Non-pigmented ciliary epithelial cell (primary cell): ENCODE measurements at regions not wholly inside any gene's neighbourhood (a gene's known extent, or its start where the extent isn't known, plus 50 kb on each side); places are given as distances from the start of the nearest gene placed in this dataset.
"Not testable (repeated sequence)": the region's sequence is repeated elsewhere in the genome, so short reads cannot be mapped to it uniquely, and the experiment has no call there.

Experiments used
- DNase-seq: peaks from one replicate; pipeline ENCODE4 v3.0.0-alpha.2; 2010; ENCODE audit warnings: low read depth

DNA sequence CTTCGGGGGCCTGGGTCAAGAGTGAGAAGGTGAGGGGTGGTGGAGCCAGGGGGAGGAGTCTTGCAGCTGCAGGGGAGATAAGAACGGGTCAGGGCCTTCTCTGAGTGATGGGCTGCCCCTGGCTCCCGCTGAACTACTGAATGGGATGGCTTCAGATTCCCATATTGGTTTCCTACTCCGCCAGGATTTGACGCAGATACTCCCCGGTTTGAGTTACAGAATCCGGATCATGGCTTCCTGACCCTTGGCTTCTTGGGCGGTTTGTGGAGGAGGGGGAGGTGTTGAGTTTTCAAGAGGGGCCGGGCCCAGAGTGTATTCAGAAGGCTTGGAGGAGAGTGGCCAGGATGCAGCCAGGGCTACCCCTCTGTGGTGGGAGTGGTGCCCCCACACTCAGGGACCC lies 119.9 kb upstream of the ATP2B2 start:
- DNase-seq, result no peak

DNA sequence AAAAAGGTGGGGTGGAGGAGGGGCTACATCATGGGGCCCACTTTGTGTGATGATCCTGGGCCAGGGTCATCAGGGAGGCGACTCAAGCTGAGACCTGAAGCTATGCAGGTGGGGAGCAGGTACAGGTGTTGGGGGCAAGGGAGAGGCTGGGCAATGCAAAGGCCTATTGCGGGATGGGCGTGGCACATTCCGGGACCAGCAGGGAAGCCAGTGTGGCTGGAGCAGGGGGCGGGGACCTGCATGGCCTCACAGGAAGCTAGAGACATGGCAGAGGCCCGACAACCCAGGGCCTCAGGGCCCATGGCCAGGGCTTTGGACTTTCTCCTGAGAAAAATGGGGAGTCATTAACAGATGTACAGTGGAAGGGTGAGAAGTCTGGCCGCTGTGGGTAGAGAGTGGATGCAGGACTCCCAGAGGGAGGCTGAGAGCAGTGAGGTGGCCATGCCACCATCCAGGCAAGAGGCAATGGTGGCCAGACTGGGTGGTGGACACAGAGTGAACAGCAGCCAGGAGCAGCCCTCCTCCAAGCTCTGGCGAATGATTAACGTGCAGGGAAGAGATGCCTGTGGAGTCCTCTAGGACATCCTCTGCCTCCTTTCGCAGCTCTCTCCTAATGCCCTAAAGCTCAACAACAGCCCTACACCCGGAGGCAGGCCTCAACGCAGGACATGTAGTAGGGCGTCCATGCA lies 122.6 kb upstream of the ATP2B2 start:
- no peak for DNase-seq

DNA sequence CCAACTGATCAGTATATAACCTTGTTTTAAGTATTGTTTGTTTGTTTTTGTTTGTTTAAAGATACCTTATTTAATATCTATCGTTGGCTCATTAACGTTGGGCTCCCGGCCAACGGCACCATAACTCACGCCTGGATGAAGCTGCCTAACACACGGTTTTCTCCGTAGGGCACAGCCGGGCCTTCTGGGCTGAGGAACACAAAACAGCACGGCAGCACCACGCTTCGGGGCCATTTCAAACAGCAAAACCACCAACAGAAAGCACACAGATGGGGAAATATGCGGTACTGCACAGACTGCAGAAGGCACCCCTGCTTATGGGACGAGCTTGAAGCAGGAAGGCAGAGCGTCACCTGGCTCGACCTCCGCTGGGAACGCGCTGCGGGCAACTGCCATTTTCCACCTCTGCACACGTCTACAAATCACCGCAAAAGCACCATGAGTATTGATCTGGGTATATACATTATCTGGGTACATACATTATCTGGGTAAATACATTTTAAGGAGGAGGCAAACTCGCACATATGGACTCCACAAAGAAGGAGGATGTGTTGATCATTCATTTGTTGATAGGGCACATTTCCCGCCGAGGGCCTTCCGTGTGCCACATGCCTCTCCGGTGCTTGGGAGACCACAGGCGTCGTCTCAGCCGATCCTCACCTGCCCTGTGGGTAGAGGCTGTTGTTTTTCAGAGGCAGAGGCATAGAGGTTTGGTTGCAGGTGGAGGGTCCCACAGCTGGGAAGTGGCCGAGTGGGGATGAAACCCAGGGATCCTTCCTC lies 123.7 kb upstream of the ATP2B2 start:
- no peak for DNase-seq

DNA sequence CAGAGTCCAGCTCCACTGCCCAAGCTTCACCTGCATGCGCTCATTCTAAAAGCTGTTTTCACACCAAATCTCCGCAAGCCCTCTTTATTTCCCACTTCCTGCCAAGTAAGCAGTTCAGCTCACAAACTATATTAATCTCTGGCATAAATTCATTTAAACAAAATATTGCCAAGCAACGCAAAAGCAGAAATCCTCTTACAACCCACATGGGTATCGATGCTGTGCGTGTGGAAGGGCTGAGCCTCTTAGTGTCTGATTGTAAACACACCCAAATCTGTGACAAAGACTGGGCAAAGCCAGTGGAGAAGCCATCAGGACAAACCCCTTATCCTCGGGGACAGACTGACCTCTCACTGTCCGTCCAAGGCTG lies 124.3 kb upstream of the ATP2B2 start:
- no peak for DNase-seq

DNA sequence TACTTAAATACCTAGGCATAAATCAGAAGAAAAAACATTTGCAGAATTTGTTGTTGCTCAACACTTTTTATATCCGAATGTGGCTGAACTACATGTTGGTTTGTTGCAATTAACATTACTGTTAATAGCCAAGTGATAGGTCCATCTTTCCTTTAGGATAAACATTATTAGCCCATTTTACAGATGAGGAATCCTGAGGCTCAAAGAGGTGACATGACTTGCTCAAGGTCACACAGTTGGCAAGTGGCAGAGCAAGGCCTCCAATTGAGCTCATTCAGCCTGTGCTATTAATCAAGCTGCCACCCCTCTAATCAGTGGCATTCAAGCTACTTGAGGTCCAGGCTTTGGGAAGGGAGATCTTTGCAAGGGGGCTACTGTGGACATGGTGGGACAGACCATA lies 125.8 kb upstream of the ATP2B2 start:
- DNase-seq, result no peak

DNA sequence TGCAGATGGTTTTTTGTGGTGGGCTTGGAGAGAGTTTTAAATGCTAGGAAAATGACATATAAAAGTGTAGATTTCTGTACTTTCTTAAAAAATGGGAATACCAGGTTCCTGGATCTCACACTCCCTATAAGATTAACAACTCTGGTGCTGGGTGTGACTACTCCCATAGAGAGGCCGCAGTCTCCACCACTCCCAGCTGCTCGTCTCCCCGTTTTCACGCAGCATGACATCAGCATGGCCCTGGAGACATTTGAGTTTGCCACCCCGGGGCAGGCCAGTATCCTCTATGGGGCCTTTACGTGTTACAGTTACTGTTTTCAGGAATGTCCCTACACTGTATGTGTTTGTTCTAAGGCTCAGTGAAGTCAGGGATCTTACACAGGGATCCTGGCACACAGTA lies 126.7 kb upstream of the ATP2B2 start:
- no peak for DNase-seq

DNA sequence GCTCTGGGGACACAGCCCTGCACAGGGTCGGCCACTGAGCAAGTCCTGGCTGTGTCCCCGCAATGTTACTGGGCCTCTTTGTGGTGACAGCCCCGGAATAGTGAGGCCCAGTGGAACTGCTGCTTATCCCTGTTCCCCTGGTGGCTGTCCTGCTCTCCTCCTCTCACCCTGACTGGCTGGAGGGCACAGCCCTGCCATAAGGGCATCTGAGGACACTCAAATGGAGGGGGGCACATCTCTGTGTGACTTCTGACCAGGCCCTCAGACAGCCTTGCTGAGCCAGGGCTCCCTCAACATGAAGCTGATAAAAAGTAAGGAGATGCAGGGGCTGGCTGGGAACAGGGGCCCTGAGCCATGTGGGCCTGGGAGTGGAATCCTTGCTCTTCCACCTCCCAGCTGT lies 127.4 kb upstream of the ATP2B2 start:
- no peak for DNase-seq

DNA sequence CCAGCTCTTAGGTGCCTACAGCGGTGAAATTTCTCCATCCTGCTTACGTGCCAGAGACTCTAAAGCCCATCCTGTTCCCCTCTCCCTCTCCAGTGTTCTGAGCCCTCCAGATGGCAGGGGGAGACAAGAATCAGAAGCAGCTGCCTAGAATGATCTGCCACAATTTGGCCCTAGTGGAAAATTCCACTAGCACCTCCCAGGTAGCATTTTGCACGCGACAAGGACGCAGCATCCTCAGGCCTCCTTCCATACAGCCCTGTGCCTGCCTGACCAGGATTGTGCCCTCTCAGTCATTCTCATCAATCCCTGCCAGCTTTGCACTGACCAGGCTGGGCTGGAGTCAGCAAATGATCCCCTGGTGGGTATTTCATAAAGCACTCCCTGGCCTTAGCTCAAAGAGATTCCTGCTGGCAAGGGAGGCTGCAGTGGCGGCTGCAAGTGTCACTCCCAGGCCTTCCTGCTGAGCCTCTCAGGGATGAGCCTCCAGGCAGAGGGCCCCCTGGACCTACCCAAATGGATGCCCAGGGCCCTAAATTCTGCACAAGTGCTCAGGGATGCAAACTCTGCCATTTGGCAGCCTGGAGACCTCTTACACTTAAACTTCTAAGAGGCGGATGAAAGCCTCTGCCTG lies 130.2 kb upstream of the ATP2B2 start:
- no peak for DNase-seq

DNA sequence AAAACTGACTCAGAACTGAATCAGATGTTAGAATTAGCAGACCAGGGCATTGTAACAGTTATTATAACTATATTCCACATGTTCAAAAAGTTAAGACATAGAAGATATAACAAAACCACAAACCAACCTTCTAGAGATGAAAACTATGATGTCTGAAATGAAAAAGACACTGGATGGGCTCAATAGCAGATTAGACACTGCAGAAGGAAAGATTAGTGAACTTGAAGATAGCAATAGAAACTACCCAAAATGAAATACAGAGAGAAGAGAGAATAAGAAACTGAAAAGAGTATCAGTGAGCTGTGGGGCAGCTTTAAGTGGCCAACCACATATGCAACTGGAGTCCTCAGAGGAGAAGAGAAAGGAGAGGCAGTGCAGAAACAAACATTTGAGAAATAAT lies 132.0 kb upstream of the ATP2B2 start:
- no peak for DNase-seq

DNA sequence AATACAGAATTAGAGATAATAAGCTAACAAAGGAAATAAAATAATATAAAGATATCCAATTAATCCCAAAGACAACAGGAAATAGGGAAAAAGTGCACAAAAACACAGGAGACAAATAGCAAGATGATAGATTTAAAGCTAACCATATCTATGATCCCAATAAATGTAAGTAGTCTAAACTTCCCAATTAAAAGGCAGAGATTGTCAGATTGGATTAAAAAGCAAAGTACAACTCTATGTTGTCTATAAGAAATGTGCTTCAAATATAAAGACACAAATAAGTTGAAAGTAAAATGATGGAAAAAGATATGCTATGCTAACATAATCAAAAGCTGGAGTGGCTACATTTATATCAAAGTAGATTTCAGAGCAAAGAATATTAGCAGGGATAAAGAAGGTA lies 133.1 kb upstream of the ATP2B2 start:
- DNase-seq, result no peak

DNA sequence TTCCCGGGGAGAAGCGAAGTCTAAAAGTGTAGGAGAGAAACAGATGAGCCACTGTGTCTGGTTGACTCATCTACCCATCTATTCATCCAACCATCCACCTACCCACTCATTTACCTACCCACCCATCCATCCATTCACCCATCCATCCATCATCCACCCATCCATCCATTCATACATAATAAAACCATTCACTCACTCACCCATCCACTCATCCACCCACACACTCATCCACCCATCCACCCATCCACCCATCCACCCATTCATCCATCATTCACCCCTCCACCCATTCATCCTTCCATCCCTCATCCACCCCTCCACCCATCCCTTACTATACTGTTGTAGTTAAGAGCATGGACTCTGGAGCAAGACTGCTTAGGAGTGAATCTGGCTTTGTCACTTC lies 136.4 kb upstream of the ATP2B2 start:
- no peak for DNase-seq

DNA sequence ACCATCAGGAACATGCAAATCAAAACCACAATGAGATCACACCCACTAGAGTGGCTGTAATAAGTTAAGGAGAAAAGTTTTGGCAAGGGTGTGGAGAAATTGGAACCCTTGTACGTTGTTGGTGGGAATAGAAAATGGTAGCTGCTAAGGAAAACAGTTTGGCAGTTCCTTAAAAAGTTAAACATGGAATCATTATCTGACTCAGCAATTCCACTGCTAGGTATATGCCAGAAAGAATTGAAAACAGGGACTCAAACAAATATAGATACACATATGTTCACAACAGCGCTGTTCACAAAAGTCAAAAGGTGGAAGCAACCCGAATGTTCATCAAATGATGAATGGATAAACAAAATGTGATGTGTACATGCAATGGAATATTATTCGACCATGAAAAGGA lies 138.8 kb upstream of the ATP2B2 start:
- no peak for DNase-seq

DNA sequence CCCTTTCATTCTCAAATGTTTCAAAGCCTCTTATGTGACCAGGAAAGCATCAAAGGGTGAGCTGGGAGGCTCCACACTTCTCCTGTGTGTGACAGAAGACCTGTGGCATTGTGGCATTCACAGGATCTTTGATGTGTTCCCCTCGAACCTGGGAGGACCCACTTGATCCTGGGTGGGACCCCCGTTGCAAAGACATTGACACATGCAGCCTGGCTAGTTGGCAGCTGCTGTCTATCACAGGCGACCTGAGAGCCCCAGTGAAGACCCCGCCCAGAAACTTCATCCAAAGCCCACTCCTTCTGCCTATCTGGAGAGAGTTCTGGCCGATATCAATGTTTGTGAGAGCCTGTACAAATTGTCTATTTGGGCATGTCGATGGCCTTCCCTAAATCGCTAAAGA lies 140.4 kb upstream of the ATP2B2 start:
- DNase-seq, result no peak

DNA sequence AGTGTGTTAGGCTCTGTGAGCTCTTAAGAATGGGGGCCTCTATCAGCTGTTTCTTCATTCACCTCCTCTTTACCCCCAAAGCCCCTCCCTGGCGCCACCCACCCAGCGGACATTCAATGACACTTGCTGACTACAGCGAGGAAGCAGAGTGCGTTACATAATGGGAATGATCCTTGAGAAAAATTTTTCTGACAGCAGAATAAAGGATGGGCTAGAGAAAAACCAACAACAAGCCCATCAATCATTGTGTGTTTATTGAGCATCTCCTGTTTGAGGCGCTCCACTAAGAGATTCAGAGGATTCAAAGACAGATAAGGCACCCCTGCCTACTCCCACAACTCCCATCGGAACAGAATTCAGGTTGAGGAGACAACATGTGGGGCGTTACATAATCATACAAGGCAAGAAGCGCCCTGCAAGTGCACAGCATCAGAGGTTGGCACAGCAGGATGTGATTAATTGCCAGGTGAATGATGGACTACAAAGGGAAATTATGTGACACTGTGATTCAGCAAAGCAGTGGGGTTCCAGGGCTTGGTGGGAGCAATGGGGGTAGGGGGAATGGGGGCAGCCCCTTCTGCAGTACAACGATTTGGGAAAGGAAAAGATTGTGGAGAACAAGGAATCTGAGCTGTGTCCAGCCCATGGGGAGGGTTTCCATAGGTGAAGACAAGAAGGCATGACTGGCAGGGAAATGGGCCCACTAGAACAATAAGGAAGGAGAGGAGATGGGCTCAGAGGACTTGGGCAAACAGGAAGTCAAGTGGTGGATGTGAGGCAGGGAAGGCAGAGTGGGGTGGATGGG lies 141.3 kb upstream of the ATP2B2 start:
- no peak for DNase-seq

DNA sequence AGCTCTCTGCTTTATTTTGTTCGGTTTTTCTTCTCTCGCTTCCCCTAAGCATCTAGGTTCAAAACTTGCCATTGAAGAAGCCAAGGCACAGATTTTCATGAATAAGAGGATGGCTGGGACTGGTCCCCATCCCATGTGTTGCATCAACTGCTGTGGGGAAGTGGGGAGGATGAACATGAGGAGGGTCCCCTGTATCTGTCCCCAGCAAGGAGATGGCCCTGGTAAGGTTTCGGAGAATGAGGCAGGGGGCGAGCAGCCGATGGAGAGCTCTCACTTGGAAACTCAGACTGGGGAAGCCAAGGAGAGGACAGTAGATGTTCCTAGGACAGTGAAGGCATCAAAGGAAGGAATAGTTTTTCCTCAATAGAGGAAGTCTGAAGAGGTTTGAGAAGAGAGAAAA lies 142.0 kb upstream of the ATP2B2 start:
- DNase-seq, result no peak

DNA sequence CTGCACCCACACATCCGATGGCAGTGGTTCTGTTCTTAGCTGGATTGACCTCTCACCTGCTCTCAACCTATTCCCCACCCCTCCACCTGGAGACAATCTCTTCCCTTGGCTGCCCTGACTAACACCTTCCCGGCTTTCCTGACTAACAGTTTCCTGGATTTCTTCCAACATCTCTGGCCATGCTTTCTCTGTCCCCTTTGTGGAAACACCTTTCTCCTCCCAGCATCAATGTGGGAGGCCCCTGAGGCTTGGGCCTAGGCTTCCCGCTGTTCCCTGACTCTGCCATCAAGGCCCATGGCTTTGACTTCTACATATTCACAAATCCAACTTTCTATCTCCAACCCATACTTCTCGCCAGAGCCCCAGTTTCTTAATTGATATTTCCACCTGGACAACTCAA lies 142.8 kb upstream of the ATP2B2 start:
- DNase-seq, result no peak

DNA sequence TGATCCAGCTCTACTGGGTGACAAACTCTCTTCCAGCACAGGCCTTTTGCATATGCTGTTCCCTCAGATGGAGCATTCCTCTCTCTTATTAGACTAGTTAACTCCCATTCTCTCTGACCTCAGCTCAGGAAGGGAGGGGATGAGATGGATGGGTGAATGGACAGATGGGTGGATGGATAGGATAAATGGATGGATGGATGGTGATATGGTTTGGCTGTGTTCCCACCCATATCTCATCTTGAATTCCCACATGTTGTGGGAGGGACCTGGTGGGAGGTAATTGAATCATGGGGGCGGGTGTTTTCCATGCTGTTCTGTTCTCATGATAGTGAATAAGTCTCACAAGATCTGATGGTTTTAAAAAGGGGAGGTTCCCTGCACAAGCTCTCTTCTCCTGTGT lies 144.1 kb upstream of the ATP2B2 start:
- DNase-seq, result not testable (repeated sequence)

DNA sequence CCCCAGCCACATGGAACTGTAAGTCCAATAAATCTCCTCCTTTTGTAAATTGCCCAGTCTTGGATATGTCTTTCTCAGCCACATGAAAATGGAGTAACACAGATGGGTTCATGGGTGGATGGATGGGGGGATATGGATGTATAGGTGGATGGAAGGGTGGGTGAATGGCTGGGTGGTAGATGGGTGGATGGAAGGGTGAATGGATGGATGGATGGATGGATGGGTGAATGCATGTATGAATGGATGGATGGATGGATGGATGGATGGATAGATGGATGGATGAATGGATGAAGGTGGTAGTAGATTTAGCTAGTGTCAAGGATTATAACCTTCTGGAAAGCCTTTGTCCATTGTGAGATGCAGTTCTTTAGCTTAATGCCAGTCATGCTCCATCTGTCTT lies 146.1 kb upstream of the ATP2B2 start:
- DNase-seq, result no peak

DNA sequence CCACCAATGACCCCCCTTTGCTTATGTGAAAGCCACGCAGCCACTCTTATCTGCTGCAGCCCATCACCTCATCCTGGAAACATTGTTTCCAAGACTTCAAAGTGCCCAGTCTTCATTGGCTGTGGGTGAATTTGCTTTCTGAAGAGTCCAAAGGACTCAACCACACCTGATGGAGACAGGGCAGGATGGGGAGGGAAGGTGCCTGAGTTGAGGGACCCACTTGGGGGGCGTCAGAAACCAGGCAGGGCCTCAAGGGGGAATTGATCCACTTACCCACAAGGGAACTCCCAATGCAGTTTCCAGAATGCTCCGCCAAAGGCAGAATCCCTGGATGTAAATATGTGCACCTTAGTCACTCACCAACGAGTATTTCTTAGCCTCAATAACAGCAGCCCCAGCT lies 147.9 kb upstream of the ATP2B2 start:
- no peak for DNase-seq

DNA sequence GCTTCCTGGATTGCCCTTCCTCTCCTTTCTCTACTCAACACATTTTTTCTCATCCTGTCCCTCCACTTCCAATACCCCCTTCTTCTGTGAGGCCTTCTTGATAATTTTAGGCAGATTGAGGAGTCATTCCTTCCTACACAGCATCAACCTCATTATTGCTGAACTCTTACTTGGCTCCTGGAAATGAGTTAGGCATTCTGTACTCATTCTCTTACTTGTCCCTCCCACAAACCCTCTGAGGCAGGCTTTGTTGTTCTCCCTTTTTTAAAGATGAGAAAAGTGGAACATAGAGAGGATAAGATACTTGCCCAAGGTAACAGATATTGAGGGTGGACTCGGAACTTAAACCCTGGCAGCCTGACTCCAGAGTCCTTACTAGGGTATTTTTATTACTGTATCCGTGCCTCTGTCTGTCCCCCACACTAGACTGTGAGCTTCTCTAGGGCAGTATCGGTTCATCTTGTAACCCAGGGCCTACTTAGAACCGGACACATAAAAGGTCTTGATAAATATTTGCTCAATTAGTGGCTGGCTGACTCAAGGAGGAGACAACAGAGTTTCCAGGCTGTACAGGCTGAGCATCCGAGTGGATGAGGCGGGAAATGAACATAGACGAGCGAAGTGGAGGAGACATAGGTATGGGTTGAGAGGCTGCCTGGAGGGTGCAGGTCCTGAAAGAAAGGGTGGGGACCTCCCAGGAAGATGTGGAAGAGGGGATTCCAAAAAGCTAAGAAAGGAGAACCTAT lies 148.7 kb upstream of the ATP2B2 start:
- no peak for DNase-seq

DNA sequence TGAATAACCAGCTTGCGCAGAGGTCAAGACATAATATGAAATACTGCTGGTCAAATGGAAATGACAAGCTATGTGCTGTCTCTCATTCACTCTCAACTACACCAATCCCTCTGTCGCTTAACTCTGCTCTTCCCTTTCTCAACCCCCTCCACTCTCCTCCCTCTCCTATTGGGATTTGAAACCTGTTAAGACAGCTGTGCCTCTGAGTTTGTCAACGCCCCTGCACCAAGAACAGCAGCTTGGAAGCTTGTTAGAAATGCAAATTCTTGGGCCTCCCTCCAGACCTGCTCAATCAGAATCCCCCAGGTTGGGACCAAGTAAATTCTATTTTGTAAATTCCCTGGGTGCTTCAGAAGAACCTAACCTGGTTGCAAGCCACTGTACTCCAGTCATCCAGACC lies 149.7 kb upstream of the ATP2B2 start:
- DNase-seq, result no peak

DNA sequence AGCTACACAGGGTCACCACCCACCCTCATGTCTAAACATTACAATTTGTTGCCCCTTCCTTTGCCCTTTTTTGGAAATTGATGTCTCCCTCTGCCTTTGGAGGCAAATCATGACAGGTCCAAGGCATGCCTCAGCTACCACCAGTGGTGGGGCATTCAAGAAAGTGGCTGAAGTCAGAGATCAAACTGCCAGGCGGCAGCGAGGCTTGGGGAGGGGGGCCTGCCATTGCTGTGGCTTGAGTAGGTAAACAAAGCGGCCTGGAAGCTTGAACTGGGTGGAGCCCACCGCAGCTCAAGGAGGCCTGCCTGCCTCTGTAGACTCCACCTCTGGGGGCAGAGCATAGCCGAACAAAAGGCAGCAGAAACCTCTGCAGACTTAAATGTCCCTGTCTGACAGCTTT lies 152.0 kb upstream of the ATP2B2 start:
- not testable (repeated sequence) for DNase-seq
